Endothelial cell of umbilical vein (primary cell): ENCODE measurements at regions not wholly inside any gene's neighbourhood (a gene's known extent, or its start where the extent isn't known, plus 50 kb on each side); places are given as distances from the start of the nearest gene placed in this dataset.

ENCODE experiments used
- EZH2 ChIP-seq: IDR thresholded peaks from 2 replicates; pipeline ENCODE4 v1.6.1; 2012; ENCODE audit warnings: borderline replicate concordance, low read depth, mild to moderate bottlenecking, moderate library complexity, low read length, inconsistent platforms; ENCODE audit not compliant: severe bottlenecking
- FOS ChIP-seq: IDR thresholded peaks from 2 replicates; pipeline ENCODE4 v1.6.1; 2011; ENCODE audit warnings: mild to moderate bottlenecking, low read length, moderate library complexity, borderline replicate concordance; ENCODE audit not compliant: insufficient read depth
- JUN ChIP-seq: IDR thresholded peaks from 2 replicates; pipeline ENCODE4 v1.6.1; 2011; ENCODE audit warnings: borderline replicate concordance, low read depth; ENCODE audit not compliant: insufficient read length, insufficient read depth
- MYC ChIP-seq: IDR thresholded peaks from one replicate; pipeline ENCODE4 v1.6.1; 2011; ENCODE audit warnings: mild to moderate bottlenecking, low read depth, low read length
- POLR2A ChIP-seq: IDR thresholded peaks from 2 replicates; pipeline ENCODE4 v1.6.1; 2012; ENCODE audit warnings: low read depth, mild to moderate bottlenecking, control low read depth, low read length
- POLR2AphosphoS5 ChIP-seq: IDR thresholded peaks from 2 replicates; pipeline ENCODE4 v1.6.1; 2012; ENCODE audit warnings: low read depth, mild to moderate bottlenecking, control low read depth, low read length, moderate library complexity; ENCODE audit not compliant: insufficient read depth
- TF ChIP-seq, protein P1 (sequence below), 2 donors: IDR thresholded peaks; 1 replicate in 1 of 2; 2 replicates in 1 of 2; pipeline ENCODE4 v1.5.1; 2011; ENCODE audit warnings: low read length in 2 of 2, mild to moderate bottlenecking in 2 of 2, moderate library complexity in 2 of 2, control low read depth in 1 of 2, inconsistent platforms in 1 of 2, low read depth in 1 of 2; ENCODE audit not compliant: insufficient read depth in 1 of 2; ENCODE audit errors: extremely low read depth in 1 of 2

GRCh38 chr9:24801344-24801743 is 255.6 kb upstream of the IZUMO3 start:
- TF ChIP-seq FOS (no peak), EZH2 (no peak), POLR2AphosphoS5 (no peak), JUN (no peak), POLR2A (no peak), MYC (no peak)
- TF ChIP-seq, protein P1, sequence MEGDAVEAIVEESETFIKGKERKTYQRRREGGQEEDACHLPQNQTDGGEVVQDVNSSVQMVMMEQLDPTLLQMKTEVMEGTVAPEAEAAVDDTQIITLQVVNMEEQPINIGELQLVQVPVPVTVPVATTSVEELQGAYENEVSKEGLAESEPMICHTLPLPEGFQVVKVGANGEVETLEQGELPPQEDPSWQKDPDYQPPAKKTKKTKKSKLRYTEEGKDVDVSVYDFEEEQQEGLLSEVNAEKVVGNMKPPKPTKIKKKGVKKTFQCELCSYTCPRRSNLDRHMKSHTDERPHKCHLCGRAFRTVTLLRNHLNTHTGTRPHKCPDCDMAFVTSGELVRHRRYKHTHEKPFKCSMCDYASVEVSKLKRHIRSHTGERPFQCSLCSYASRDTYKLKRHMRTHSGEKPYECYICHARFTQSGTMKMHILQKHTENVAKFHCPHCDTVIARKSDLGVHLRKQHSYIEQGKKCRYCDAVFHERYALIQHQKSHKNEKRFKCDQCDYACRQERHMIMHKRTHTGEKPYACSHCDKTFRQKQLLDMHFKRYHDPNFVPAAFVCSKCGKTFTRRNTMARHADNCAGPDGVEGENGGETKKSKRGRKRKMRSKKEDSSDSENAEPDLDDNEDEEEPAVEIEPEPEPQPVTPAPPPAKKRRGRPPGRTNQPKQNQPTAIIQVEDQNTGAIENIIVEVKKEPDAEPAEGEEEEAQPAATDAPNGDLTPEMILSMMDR (IDR thresholded peaks at IDR 0.05; ENCODE audit: extremely low read depth in 1 of 2, insufficient read depth in 1 of 2, low read depth in 1 of 2, low read length in 2 of 2), result no peak
